GM18858 (cell line): ENCODE measurements at regions not wholly inside any gene's neighbourhood (a gene's known extent, or its start where the extent isn't known, plus 50 kb on each side); places are given as distances from the start of the nearest gene placed in this dataset.
"Not testable (repeated sequence)": the region's sequence is repeated elsewhere in the genome, so short reads cannot be mapped to it uniquely, and the experiment has no call there.

Experiments
- ATAC-seq: cut with Tn5 transposase; IDR thresholded peaks from one replicate; pipeline ENCODE4 v1.9.1; 2021; ENCODE audit not compliant: unreplicated experiment

GRCh38 chr15:30688684-30689083 is 62.8 kb downstream of the ARHGAP11B start:
- ATAC-seq, result not testable (repeated sequence)

- not testable (repeated sequence) for ATAC-seq
Measured at GRCh38 chr15:30690153-30690552, 64.2 kb downstream of the ARHGAP11B start.

DNA sequence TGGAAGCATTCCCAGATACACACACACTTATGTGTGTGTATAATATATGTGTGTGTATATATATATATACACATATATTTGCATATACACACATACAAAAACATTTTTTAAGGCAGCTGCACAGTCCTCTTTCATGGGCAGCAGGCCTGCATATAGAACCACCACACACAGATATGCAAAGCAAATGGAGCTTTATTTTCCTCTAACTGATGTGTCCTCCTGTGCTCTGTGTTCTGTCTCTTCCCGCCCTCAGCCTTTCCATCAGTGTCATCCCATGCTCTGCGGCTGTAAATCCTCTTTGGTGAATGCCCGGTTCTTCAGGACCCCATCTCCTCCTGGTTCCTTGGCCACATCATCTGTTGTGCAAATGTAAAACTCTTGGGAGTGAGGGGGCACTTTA is 69.9 kb downstream of the ARHGAP11B start:
- ATAC-seq, result not testable (repeated sequence)

DNA sequence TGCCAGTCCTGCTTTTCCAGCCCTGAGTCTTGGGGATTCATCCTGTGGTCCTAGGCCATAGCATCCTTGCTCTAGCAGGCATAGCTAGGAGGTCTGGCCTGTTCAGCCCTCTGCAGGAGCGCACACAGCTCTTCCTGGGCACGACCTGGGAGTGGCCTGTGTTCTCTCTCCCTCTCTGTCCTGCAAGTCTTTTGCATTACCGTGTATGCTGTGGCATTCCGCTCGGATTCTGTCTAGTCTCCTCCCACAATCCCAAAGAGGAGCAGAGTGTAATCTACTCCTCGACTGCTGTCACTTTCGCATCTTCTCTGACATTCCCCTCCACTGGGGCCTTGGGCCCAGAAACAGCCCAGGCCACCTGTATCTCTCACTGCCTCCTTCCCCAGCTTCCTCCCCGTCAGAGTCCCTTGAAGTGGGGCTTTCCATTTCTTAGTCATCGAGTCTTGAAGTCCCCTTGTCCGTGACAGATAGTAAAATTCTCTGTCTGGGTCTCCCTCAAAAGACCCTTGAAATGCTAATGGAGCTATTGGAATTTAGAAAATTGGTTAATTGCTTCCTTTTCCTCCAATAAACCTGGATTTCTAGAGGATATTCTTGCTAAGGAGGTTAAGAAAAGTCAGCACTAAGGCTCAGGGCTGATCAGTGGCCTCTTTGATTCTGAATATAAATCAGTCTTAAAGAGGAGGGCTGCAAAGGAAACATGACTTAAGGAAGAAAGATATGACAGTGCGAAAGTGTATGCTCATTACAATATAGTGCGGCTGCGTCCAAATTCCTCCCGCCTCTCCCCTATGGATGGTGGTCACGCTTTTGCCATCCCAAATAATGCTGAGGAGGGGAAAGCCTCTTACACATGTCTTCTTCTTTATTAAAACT is 70.7 kb downstream of the ARHGAP11B start:
- ATAC-seq, result peak; percentile 76

- ATAC-seq, result peak; percentile 43
Measured at GRCh38 chr15:30697315-30697685, 71.4 kb downstream of the ARHGAP11B start.

DNA sequence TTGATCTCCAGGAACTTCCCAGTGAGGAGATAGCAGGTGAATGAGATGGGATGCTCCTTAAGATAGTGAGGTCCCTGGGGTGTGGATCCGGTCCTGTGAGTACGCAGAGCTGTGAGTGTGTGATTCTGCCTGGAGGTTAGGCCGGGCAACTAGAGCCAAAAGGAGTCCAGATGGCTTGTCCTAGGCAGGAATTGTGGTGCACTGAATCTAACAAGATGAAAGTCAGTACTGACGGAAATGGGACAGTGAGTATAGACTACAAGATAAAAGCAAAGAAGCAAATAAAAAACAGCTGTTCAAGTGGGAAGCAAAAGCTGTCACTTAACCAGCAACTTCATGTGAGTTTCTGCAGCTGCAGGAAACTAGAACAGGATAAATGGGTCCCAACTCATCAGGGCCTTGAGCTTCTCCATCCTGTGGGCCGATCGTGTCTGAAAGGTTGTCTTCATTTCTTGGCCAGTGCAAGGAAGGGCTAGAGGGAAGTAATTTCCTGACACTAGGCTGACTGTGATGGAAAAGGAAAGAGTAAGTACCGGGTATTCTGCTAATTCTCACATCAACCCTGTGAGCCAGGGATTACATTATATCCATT is 74.2 kb downstream of the ARHGAP11B start:
- ATAC-seq, result not testable (repeated sequence)

DNA sequence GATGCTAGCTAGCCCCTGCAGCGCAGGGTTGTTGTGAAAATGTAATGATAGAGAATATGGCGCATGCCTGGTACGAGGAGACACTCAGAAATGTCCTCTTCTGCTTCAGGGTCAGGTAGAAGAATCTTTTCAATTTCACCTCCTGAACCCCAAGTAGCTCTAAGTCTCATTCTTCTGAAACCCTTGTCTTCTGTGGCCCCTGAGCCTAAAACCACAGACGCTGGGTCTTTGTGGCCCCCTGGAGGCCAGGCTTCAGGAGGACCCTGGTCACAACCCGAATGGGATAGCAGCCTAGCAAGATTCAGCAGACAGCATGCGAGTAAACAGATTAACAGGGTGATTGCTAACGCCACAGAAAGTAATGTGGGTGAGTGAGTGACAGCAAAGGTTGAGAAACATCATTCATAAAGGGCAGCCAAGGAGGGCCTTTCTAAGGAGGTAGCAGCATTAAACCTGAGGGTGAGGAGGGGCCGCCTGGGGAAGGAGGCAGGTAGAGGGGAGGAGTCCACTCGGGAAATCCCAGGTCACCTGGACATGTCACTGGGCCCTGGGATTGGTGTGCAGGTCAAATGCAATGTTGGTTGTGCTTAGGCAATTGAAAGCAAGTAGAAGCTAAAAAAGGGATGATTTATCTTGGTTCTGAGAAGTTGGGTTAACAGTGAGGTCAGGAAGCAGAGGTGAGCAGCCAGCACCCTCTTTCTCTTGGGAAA is 82.2 kb downstream of the ARHGAP11B start:
- ATAC-seq, result not testable (repeated sequence)

- ATAC-seq, result not testable (repeated sequence)
Measured at GRCh38 chr15:30708809-30709208, 82.9 kb downstream of the ARHGAP11B start.

DNA sequence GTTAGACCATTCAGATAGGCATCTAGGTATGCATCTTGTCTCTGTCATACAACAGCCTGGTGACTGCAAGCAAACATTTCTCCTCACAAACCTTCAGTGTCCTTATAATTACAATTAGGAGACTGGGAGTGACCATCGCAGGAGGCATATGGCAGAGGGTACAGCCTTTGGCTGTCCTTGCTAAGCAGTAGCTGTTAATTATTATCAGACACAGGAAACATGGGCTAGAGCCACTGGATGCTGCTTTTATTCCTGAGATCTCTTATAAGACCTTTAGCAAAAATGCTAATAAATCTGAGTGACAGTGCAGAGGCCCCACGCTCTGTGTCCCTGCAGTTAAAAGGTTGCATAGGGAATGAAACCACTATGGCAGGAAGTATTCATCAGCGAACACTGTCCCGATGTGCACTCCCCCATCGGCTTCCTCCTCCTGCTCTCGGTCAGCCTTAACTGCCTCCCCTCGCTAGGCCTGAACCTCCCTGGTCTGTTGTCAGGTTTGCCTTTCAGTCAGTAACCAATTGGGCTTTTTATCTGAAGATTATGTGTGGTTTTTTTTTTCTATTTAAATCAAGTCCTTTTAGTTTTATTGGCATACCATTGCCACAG is 92.2 kb downstream of the ARHGAP11B start:
- ATAC-seq, result not testable (repeated sequence)

GRCh38 chr15:30719363-30719762 is 93.4 kb downstream of the ARHGAP11B start:
- ATAC-seq, result not testable (repeated sequence)

- ATAC-seq, result not testable (repeated sequence)
Measured at GRCh38 chr15:30720825-30721224, 94.9 kb downstream of the ARHGAP11B start.

GRCh38 chr15:30721529-30721928 is 95.6 kb downstream of the ARHGAP11B start:
- not testable (repeated sequence) for ATAC-seq

- ATAC-seq, result not testable (repeated sequence)
Measured at GRCh38 chr15:30723540-30724175, 97.7 kb downstream of the ARHGAP11B start.

DNA sequence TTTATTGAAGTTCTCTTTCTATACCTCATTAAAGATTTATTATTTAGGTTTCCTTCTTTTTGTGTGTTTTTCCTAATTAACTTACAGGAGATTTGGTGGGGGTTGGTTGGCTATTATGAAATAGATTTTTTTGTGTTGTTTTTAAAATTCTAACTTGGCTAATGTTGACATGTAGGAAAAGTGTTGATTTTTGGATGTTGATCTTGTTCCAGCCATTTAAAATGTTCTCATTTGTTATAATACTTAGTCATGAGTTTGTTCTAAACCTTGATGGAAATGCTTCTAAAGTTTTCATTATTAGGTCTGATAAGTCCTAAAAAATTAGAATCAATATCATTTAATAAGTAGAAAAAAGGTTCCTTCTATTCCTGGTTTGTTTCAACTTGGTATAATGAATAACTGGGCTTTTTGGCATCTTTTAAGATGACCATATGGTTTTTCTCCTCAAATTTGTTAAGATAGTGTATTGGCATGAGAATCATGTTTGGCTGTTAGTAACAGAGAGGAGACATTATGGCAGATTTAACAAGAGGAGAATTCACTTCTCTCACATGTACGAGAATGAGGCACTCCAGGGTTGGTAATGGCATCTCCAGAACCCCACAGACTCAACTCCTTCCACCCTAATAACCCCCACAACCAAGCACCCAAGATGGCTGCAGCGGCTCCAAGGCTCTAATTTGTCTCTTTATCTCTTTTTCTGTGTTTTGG is 104.1 kb downstream of the ARHGAP11B start:
- not testable (repeated sequence) for ATAC-seq

GRCh38 chr15:30730633-30731032 is 104.7 kb downstream of the ARHGAP11B start:
- ATAC-seq, result not testable (repeated sequence)

DNA sequence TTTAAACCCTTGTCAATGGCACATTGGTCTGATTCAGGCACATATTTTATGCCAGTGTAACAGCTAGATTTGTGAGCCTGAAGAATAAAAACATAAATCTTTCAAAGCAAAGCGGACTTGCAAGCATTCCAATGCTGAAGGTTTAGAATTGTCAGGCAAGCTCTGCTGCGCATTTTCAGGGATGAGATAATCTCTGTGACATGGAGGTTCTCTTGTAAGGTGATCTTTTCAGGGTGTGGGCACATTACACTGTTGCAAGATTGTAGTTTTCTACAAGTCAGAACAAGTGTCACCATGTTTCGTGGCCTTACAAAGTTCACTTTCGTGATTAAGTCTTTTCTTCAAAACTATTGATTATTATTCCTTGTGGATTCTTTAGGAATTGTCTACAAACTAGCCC is 106.2 kb downstream of the ARHGAP11B start:
- ATAC-seq, result not testable (repeated sequence)

- not testable (repeated sequence) for ATAC-seq
Measured at GRCh38 chr15:30735884-30736564, 110.1 kb downstream of the ARHGAP11B start.

DNA sequence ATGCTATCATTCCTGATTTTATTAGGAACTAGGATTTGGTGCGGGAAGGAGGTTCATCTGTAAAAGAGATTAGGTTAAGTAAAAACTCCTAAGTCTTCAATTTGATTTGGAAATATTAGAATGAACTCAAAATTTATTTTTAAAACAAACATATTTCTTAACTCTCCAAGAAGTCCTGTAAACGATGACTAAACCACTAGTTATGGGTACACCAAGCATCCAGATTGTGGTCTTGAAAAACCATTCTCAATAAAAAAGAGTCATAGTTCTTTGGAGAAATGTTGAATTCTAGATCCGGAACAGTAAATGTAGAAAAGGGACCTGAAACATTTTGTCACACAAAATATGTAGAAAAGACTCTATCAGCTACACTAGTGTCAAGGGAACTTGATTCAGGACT is 116.9 kb downstream of the ARHGAP11B start:
- not testable (repeated sequence) for ATAC-seq

GRCh38 chr15:30749048-30749447 is 123.1 kb downstream of the ARHGAP11B start:
- ATAC-seq, result not testable (repeated sequence)
